ENCODE measurements at regions not wholly inside any gene's neighbourhood (a gene's known extent, or its start where the extent isn't known, plus 50 kb on each side); places are given as distances from the start of the nearest gene placed in this dataset.

GRCh38 chr20:7387638-7388193, 552.5 kb downstream of the HAO1 start:
- H3K4me3 ChIP-seq (ENCODE audit: low read length), result no peak overlapping the region
- no peak for TF ChIP-seq CTCF (IDR thresholded peaks at IDR 0.05)
- peaks cover 0 to 4% of the 10 kb centered on the region in 2 donors for H3K9me3 Mint-ChIP-seq
- intact Hi-C loops (cut with micrococcal nuclease), result no loop called here
- no peak for ATAC-seq
- no peaks in the 10 kb centered on the region for H3K4me1 ChIP-seq (ENCODE audit: control insufficient read depth, insufficient read depth, low read length)
- H3K9me3 ChIP-seq (ENCODE audit: control insufficient read depth, insufficient read depth, low read length), result no peaks in the 10 kb centered on the region
- no peaks in the 10 kb centered on the region for H3K27me3 Mint-ChIP-seq (ENCODE audit: low read depth in 2 of 2)
- H3K4me1 Mint-ChIP-seq, result no peaks in the 10 kb centered on the region
- no peak overlapping the region for H3K4me3 Mint-ChIP-seq
- no peaks in the 10 kb centered on the region for H3K36me3 Mint-ChIP-seq
- H3K36me3 ChIP-seq (ENCODE audit: control insufficient read depth, insufficient read depth, low read length), result no peaks in the 10 kb centered on the region
- no peak overlapping the region for H3K27ac Mint-ChIP-seq
- no peak overlapping the region for H3K27ac ChIP-seq (ENCODE audit: low read length)
- 58% methylated on average over 2 of the region's 3 CpGs for WGBS (ENCODE audit: insufficient coverage)
- DNase-seq, result no peak
- H3K27me3 ChIP-seq (ENCODE audit: control insufficient read depth, insufficient read depth, low read length), result no peaks in the 10 kb centered on the region

DNA sequence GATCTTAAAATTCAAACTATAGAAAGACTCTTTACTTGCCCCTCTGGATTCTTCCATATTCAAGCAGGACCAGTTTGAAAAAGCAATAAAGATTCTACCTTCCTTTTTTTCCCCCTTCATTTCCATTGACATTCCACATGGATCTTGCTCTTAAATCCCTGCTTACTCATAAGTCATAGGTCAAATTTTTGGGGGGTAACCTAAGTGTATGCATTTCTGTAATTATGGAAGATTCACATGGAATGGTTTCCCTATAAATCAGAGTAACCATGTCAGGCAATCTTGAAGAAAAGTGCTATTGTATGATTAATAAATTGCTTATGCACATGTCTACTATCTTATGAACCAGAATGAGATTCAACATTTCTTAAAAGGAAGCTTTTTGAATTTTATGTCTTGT, 551.0 kb downstream of the HAO1 start:
- H3K4me1 Mint-ChIP-seq, result no peaks in the 10 kb centered on the region
- Histone ChIP-seq H3K4me3 (ENCODE audit: low read length) (no peak overlapping the region), H3K4me1 (ENCODE audit: control insufficient read depth, insufficient read depth, low read length) (no peaks in the 10 kb centered on the region), H3K27ac (ENCODE audit: low read length) (no peak overlapping the region), H3K9me3 (ENCODE audit: control insufficient read depth, insufficient read depth, low read length) (no peaks in the 10 kb centered on the region), H3K36me3 (ENCODE audit: control insufficient read depth, insufficient read depth, low read length) (no peaks in the 10 kb centered on the region), H3K27me3 (ENCODE audit: control insufficient read depth, insufficient read depth, low read length) (no peaks in the 10 kb centered on the region)
- no peaks in the 10 kb centered on the region for H3K36me3 Mint-ChIP-seq
- intact Hi-C loops (cut with micrococcal nuclease), result no loop called here
- ATAC-seq (no peak), DNase-seq (no peak)
- no peaks in the 10 kb centered on the region for H3K27me3 Mint-ChIP-seq (ENCODE audit: low read depth in 2 of 2)
- no peak overlapping the region for H3K27ac Mint-ChIP-seq
- TF ChIP-seq CTCF (IDR thresholded peaks at IDR 0.05), result no peak
- H3K9me3 Mint-ChIP-seq, result peaks cover 0 to 1% of the 10 kb centered on the region in 2 donors
- H3K4me3 Mint-ChIP-seq, result no peak overlapping the region

DNA sequence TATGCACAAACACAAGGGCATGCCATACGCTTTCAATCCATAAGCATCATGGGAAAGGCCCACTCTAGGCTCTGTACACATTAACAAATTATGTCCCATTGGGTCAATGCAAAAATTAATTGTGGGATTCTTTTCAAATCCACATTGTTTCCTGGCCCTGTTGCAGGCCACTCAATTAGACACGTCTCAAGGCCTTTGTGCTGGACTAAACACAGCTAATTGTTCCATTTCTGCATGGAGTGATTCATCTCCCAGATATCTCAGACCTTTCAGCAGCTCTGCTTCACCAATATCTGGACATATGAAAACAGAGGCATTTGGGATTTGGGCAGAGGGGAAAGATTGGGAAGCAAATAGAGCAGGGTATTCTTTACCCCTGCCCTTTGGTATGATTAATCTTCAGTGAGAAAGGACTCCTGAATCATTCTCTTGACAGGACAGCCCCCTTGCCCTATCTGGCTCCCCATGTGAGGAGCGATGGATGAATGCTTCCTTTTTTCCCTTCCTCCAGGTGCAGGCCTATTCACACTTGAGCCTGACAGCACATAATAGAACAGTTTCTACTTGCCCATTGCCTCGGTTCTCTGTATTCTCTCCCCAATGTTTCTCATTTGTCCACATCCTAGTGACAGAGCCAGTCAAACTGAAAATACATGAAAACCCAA, 547.6 kb downstream of the HAO1 start:
- no peaks in the 10 kb centered on the region for H3K9me3 ChIP-seq (ENCODE audit: control insufficient read depth, insufficient read depth, low read length)
- DNase-seq (no peak), ATAC-seq (no peak)
- no peaks in the 10 kb centered on the region for H3K4me1 ChIP-seq (ENCODE audit: control insufficient read depth, insufficient read depth, low read length)
- no peak overlapping the region for H3K4me3 ChIP-seq (ENCODE audit: low read length)
- no peak overlapping the region for H3K27ac Mint-ChIP-seq
- no peak overlapping the region for H3K4me3 Mint-ChIP-seq
- peaks cover 0 to under 1% of the 10 kb centered on the region in 2 donors for H3K9me3 Mint-ChIP-seq
- H3K27me3 Mint-ChIP-seq (ENCODE audit: low read depth in 2 of 2), result no peaks in the 10 kb centered on the region
- intact Hi-C loops (cut with micrococcal nuclease), result no loop called here
- H3K27me3 ChIP-seq (ENCODE audit: control insufficient read depth, insufficient read depth, low read length), result no peaks in the 10 kb centered on the region
- H3K27ac ChIP-seq (ENCODE audit: low read length), result no peak overlapping the region
- TF ChIP-seq CTCF (IDR thresholded peaks at IDR 0.05), result no peak
- H3K4me1 Mint-ChIP-seq, result no peaks in the 10 kb centered on the region
- H3K36me3 ChIP-seq (ENCODE audit: control insufficient read depth, insufficient read depth, low read length), result no peaks in the 10 kb centered on the region
- no peaks in the 10 kb centered on the region for H3K36me3 Mint-ChIP-seq
- WGBS (ENCODE audit: insufficient coverage), result 78% methylated on average over 4 of the region's 4 CpGs

GRCh38 chr20:7399114-7399513, 541.1 kb downstream of the HAO1 start:
- no peaks in the 10 kb centered on the region for H3K36me3 ChIP-seq (ENCODE audit: control insufficient read depth, insufficient read depth, low read length)
- Mint-ChIP-seq H3K27me3 (ENCODE audit: low read depth in 2 of 2) (peaks cover 0 to 13% of the 10 kb centered on the region in 2 donors), H3K4me1 (no peaks in the 10 kb centered on the region), H3K9me3 (peaks cover 5 to 6% of the 10 kb centered on the region in 2 donors), H3K4me3 (no peak overlapping the region), H3K27ac (no peak overlapping the region), H3K36me3 (no peaks in the 10 kb centered on the region)
- H3K27me3 ChIP-seq (ENCODE audit: control insufficient read depth, insufficient read depth, low read length), result no peaks in the 10 kb centered on the region
- H3K9me3 ChIP-seq (ENCODE audit: control insufficient read depth, insufficient read depth, low read length), result no peaks in the 10 kb centered on the region
- DNase-seq (no peak), ATAC-seq (no peak)
- no peaks in the 10 kb centered on the region for H3K4me1 ChIP-seq (ENCODE audit: control insufficient read depth, insufficient read depth, low read length)
- no peak for TF ChIP-seq CTCF (IDR thresholded peaks at IDR 0.05)
- intact Hi-C loops (cut with micrococcal nuclease), result no loop called here
- no peak overlapping the region for H3K27ac ChIP-seq (ENCODE audit: low read length)
- no peak overlapping the region for H3K4me3 ChIP-seq (ENCODE audit: low read length)
- 28% methylated on average over 3 of the region's 6 CpGs for WGBS (ENCODE audit: insufficient coverage)

All from natural killer cell (primary cell).